C1 segment of cervical spinal cord (tissue), 14 donors: ENCODE measurements at regions not wholly inside any gene's neighbourhood (a gene's known extent, or its start where the extent isn't known, plus 50 kb on each side); places are given as distances from the start of the nearest gene placed in this dataset.

Source experiments
- DNase-seq, 14 donors: peaks; one replicate each; lab custom pipeline; 2025; lab: John Stamatoyannopoulos, UW

DNA sequence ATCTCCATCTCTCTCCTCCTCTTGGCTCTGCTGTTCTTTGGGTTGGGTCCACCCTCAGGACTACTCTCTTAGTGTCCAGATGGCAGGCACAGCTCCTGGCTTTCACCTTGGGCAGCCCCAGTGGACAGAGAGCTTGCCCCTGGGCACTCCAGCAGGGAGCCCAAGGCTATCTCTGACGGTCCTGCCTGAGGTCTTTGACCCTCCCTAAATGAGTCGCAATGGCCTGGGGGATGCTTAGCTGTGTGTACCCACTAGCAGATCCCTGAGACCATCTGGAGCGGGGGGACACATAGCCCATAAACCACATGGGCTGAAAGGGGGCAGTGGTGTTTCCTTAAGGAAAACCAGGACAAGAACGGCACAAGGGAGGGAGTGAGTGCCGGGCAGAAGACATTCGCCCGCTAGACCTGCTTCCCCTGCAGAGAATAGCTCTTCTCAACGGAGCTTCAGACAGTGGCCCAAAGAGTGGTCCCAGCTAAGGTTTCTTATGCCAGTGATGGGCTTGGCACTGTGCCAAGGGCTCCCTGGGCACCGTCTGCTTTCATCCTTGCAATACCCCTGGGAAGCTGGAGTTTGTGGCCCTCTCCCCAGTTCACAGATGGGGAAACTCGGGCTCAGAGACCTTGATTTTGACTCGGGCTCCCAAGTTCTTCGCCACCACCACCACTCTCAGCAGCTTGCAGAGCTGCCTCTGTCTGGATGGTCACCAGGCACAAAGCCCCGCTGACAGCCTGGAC, 53.9 kb upstream of the ANO1 start:
- no peak for DNase-seq

DNA sequence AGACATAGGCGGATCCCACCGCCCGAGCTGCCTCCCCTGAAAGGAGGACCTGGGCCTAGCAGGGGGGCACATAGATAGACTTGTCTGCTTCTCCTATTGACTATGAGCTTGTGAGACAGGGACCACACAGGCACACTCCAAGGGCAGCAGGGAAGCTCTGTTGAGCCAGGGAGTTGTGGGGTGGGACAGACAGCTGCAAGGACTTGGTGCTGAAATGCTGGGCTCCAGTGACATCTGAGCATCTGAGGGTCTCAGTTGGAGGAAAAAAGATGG, 53.4 kb upstream of the ANO1 start:
- DNase-seq, result no peak

DNA sequence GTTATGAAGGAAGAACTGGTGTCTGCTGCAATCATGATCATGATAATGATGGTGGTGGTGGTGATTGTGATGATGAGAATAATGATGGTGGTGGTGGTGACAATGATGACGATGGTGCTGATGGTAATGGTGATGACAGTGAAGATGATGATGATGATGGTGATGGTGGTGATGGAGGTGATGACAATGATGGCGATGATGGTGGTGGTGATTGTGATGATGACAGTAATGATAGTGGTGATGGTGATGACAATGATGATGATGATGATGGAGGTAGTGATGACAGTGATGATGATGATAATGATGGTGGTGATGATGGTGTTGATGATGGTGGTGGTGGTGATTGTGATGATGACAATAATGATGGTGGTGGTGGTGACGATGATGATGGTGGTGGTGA, 52.8 kb upstream of the ANO1 start:
- DNase-seq, result no peak

DNA sequence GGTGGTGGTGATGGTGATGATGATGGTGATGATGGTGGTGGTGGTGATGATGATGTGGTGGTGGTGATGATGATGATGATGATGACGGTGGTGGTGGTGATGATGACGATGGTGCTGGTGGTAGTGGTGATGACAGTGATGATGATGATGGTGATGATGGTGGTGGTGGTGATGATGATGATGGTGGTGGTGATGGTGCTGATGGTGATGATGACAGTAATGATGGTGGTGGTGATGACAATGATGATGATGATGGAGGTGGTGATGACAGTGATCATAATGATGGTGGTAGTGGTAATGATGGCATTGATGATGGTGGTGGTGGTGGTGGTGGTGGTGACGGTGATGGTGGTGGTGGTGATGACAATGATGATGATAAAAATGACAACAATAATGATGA, 52.1 kb upstream of the ANO1 start:
- DNase-seq, result no peak

DNA sequence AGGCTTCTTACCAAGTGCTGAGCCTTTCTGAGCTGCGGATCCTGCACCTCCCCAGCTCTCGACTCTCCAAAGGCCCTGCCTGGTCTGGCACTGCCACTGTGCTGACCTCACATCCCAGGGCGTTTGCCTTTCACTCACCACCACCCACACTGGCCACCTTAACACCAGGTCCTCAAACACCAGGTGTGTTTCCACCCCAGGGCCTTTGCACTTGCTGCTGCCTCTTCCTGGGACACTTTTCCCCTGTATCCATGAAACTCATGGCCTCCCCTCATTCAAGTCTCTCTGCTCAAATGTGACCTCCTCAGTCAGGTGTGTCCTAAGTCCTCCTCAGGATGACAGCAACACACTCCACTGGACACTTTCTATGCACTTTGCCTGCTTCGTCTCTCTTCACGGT, 51.4 kb upstream of the ANO1 start:
- no peak for DNase-seq

DNA sequence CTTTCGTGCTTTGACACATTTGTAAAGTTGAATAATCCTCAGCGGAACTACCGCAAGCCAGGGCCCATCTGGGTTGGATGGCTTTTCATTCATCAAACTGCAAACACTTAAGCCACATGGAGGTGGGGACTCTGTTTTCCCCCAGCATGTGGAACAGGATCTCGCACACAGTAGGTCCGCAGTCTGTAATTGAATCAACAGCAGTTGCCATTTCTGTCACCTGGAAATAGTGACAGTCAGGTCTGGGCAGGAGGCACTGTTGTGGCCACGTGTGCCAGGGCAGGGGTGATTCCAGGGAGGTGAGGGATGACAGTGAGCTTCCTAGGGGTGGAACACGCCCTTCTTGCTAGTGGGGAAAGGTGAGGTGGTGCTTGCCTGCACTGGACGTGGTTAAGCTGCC, 50.7 kb upstream of the ANO1 start:
- no peak for DNase-seq

DNA sequence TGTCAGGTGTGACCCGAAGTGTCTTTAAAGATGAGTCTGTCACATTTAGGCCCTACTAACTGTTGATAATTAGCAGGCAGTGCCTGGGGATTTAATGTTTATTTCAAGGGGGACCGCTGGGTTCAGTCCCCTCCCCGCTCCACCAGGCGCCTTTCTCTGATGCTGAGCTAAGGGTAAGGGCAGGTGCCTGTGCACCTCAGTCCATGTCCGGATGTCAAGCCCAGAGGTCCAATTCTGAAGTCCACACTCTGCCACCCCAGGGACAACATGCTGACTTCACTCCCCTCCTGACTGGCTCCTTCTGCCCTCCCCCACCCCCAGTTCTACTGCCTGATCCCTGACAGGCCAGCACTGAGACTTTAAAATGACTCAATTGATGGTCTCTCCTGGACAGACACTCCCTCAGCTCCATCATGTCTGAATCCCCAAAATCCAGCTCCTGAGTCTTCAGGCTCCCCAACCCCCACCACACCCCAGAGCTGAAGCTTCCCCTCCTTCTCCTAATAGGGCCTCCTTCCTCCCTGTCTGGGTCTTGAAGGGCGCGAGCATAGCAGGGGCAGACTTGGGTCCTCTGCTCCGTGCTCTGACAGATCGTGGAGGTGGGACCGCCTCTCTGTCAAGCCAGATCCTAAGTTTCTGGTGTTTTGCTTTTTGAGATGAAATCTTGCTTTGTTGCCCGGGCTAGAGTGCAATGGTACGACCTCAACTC, 49.8 kb upstream of the ANO1 start:
- no peak for DNase-seq
